ENCODE measurements at regions not wholly inside any gene's neighbourhood (a gene's known extent, or its start where the extent isn't known, plus 50 kb on each side); places are given as distances from the start of the nearest gene placed in this dataset.
A peak's percentile ranks its signal among the peaks of the same experiment; 100 is the strongest.

DNA sequence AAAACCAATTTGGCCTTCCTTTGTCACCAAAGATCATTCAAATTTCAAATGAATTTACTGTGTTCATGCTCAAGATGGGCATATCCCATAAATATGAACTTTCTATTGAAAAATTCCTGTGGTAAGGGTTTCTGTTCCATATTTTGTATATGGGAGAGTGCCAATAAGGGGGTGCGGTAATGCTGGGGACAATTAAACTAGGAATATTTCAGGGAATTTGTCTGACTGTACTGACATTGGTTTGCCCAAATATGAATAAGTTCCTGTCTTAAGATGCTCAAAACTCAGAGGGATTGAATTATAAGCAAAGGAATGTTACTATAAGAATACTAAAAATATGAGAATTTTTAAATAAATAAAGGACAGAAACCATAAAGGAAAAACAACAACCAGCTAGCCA is 553.0 kb upstream of the MARCKS start:
- no peak for DNase-seq (ENCODE audit: low read depth)

DNA sequence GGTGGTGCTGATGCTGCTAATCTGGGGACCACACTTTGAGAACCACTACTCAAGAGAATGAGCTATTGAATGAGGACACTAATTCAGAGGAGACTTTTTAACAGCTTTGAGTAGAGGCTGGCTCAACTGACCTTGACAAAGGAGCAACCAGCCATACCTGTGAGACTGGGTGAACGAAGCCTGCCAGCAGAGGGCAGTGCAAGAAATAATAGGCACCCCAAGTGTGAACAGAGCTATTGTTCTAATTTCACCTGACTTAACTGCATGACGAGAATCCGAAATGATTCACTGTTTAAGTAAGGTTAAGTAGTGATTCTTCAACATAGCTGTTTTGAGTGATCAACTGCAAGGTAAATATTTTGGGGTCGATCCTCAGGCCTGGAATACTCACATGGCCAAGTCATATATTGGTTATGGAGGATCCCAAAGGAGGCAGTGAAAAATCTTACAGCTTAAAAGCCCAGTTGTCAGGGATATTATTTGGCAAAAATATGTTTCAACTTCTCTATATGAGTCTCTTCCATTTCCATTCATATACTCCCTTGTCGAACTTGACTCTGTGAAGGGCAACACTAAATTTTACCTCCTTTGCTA is 550.5 kb upstream of the MARCKS start:
- no peak for DNase-seq (ENCODE audit: low read depth)

GRCh38 chr6:113308266-113308665 is 548.9 kb upstream of the MARCKS start:
- no peak for DNase-seq (ENCODE audit: low read depth)

DNA sequence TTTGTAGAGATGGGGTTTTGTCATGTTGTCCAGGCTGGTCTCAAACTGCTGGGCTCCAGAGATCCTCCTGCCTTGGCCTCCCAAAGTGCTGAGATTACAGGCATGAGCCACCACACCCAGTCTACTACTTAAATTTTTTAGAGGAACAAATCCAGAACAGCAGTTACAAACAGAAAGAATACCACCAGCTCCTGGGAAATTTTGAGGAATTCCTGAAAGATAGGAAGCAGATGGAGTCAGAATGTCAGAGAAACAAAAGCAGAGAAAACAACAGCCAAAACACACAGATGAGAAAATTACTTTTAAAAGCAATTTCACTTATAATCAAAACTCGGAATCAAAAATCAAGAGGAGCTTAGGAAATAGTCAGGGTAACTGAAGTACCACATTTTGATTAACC is 543.3 kb upstream of the MARCKS start:
- DNase-seq (ENCODE audit: low read depth): no peak

DNA sequence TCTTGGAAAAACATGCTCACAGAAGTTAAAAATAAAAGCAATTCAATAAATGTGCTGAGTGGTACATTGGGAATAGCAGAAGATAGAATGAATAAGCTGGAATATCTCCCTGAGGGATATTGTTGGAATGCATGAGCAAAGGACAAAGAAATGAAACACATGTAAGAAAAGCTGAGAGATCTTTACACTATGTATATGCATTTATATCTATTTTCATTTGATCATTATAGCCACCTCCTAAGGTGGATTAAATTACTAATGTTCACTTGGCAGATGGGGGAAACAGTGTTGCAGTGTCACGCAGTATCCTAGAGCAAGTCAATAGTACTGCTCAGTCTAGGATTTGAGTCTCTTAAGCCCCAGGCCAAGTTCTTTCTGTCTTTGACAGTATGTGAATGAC is 542.0 kb upstream of the MARCKS start:
- DNase-seq (ENCODE audit: low read depth): no peak

DNA sequence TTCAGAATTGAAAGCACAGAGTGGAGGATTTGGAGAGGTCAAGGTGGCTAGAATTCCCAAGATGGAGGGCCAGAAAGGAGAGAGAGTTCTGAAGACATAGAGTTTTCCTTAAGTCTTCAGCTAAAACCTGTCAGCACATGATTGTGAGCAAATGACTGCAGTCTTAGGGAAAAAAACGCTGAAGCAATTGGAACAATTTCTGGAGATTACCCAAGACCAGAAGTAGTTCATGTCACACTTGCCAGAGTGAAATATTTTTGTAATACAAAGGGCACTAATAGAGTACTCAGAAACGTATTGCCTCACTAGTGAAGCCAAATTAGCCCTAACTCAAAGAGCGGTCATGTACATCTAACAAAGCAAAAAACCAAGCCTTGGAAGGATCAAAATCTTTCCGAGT is 541.3 kb upstream of the MARCKS start:
- DNase-seq (ENCODE audit: low read depth): no peak

DNA sequence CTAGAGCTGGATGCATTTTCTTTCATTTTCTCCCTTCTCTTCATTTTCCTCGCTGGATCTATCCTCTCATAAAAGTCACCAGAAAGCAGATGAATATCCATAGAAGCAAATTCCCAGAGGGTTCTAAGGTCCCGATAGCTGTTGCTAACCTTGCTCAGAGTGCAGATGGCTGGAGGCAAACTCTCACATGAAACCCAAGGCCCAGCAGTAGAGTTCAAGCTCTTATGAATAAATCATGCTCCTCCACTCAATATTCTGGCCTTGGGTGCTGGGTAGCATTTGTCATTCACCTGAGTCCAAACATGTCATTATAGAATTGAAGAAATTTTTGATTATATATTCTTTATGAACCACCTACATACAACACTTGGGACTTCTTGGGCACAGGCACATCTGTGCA is 539.7 kb upstream of the MARCKS start:
- no peak for DNase-seq (ENCODE audit: low read depth)

GRCh38 chr6:113317891-113318574 is 539.1 kb upstream of the MARCKS start:
- DNase-seq (ENCODE audit: low read depth): no peak

GRCh38 chr6:113318575-113318917 is 538.6 kb upstream of the MARCKS start:
- DNase-seq (ENCODE audit: low read depth): no peak

DNA sequence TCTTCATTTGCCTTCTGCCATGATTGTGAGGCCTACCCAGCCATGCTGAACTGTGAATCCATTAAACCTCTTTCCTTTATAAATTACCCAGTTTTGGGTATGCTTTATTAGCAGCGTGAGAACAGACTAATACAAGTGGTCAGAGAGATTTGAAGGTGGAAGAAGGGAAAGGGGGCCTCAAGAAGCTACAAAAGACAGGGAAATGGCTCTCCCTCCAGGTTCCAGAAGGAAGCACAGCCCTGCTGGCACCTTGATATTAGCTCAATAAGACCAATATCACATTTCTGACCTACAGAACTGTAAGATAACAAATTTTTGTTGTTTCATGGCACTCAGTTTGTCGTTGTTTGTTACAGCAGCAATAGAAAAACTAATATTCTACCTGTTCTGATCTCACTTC is 536.5 kb upstream of the MARCKS start:
- DNase-seq (ENCODE audit: low read depth): no peak

DNA sequence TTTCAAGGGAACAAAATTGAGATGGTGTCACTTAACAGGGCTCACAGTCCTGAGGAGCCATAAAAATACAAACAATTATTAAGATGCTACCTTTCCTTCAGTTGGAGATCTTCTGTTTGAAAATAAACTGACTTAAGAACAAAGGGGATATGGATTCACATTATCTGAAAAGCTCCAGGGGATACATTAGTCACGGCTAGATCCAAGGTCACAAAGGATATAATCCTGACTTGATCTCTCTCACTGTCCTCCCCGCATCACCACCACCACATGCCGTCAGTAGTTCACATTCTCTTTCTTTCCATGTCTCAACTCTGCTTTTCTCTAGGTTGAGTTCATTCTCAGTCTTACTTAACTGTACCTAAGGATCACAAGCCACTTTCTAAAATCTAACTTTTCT is 530.4 kb upstream of the MARCKS start:
- DNase-seq (ENCODE audit: low read depth): no peak

DNA sequence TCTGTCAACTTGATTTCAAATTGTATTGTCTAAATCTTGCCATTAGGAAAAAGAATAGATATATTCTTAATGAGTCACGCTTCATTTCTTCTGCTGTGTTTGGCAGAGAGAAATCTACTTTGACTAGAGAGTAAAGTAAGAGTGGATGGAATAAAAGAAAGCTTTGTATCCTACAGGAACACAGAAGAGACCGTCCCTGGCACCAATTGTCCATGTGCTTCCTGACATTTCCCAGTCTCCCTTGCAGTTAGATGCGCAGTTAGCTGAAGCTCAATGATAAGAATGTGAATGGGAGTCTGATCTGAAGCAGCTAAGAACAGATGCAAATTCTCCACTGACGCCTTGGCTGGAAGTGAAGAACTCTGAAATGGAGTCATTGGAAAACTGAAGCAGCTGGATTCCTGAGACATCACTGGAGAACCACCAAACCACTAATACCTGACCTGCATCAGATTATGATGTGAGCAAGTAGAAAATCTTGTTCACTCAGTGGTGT is 528.2 kb upstream of the MARCKS start:
- peak; percentile 71 for DNase-seq (ENCODE audit: low read depth)

DNA sequence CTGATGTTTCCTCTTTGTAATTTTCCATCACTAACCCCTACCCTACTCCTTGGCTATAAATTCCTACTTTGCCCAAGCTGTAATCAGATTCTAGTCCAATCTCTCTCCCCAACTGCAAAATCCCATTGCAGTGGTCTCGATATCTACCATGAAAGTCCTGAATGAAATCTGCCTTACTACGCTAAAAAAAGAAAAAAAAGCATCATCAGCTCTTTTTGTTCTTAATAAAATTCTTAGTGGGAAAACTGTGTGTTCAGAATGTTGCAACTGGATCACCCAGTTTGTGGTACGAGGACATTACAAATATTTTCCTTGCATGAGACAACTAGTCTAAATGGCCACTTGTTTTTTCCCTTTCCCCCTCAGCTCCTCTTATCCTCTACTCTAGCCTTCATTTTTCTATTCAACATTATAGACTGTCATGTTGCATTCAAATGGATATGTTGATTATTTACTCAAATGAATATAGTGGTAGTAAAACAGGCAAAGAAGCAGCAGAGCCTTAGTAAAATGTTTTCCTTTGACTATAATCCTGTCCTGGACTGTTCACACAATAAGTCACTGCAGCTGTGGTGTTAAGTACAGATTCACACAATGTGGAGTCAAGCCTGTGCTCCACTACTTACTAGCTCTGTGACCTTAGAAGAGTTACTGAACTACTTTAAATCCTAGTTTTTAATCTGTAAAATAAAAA is 527.1 kb upstream of the MARCKS start:
- DNase-seq (ENCODE audit: low read depth): no peak

GRCh38 chr6:113330636-113330946 is 526.6 kb upstream of the MARCKS start:
- no peak for DNase-seq (ENCODE audit: low read depth)

- DNase-seq (ENCODE audit: low read depth): no peak
Measured at GRCh38 chr6:113331021-113331420, 526.1 kb upstream of the MARCKS start.

DNA sequence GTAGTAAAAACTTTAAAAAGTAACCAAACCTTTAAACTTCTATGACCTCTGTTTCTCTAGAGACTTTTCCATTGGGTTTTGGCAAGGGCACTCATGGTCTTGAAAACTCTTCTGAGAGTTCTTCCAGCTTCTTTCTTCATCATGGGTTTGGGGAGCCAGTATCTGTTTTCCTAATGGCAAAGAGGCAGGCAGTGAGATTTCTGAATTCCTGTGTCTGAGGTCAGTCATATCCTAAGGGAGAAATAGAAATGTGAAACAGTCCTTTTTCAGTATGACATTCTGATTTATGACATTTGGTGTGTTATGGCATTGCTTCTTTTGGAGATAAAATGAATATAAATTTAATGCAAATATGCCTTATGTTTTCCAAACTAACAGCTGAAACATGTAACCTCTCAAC is 518.5 kb upstream of the MARCKS start:
- DNase-seq (ENCODE audit: low read depth): no peak

- no peak for DNase-seq (ENCODE audit: low read depth)
Measured at GRCh38 chr6:113339209-113339608, 517.9 kb upstream of the MARCKS start.

DNA sequence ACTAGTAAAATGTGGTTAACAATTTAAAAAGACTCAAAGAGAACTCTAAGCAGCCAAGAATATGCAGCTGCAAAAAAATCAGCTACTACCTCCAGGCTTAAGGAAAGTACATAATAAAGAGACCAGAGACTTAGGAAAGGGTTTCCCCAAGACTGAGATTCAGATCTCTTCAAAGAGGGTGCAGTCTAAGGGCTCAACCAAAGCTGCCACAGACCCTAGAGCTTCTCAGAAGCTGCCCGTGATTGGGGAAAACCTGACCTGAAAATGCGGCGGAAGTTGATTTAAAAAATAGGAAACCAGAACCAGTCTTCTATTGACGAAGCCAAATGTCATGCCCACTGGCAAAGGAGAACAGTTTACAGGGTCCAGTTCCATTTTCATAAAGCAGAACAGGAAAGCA is 516.8 kb upstream of the MARCKS start:
- DNase-seq (ENCODE audit: low read depth): no peak

- no peak for DNase-seq (ENCODE audit: low read depth)
Measured at GRCh38 chr6:113343940-113344339, 513.2 kb upstream of the MARCKS start.

- DNase-seq (ENCODE audit: low read depth): no peak
Measured at GRCh38 chr6:113344969-113345368, 512.2 kb upstream of the MARCKS start.

GRCh38 chr6:113347436-113347835 is 509.7 kb upstream of the MARCKS start:
- no peak for DNase-seq (ENCODE audit: low read depth)

DNA sequence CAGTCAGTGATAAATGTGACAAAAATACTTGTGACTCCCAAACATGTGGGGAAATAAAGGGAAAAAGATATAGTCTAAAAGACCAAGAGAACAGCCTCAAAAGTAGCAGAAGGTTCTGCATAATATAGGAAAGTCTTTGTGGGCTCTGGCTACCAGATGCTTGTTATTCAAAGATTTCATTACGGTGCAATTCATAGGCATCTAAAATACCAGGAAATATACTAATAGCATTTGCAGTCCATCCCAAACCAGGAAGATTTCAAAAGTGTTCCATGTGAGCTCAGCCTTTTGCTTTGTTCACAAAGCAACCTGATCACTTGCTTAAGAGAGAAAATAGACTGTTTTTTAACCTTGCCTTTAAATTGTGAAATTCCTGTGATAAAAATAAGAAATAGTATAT is 506.7 kb upstream of the MARCKS start:
- no peak for DNase-seq (ENCODE audit: low read depth)

DNA sequence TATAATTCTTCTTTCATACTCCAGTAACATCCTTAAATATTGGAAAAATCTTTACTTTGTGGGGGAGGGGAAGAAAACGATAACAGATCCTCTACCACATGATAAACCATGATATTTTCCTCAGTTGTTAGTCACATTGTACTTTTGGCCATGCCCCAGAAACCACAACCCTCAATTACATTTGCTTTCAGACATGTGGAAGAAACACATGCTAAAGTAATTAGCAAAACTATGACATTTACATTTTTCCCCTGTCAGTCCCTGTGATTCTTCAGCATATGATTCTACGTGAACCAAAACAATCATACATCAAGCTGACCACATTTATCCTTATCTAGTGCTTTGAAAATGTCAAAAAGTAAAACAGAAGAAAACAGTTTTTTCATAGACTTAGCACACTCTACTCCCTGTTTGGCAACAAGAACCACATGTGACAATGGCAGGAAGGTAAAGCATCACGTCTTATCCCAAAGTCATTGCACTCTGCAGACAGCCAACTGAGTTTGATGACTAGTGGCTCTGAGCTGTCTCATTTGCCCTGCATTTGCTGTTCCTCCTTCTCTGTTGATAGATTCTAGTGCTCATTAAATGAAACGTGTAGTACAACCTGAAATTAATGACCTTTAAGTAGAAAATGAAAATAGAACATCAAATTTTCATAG is 505.8 kb upstream of the MARCKS start:
- DNase-seq (ENCODE audit: low read depth): peak; percentile 75
